Adipose tissue (tissue), 3 donors: ENCODE measurements at regions not wholly inside any gene's neighbourhood (a gene's known extent, or its start where the extent isn't known, plus 50 kb on each side); places are given as distances from the start of the nearest gene placed in this dataset.
"Not testable (repeated sequence)": the region's sequence is repeated elsewhere in the genome, so short reads cannot be mapped to it uniquely, and the experiment has no call there.

Experiments used
- H3K27ac ChIP-seq: one replicate; pipeline ENCODE4 v1.5.1; 2013; ENCODE audit warnings: low read depth, low read length
- WGBS, 3 donors: extraction: QIAGEN DNeasy Blood & Tissue Kit; methylation state at CpG; one replicate each; pipeline ENCODE4 v1.1.7; 2013; 5-methylcytosine and 5-hydroxymethylcytosine counted together
- donor health status: healthy with polysubstance abuse.
- donor health status: Bipolar disorder and iron deficiency.
- donor health status: healthy.

DNA sequence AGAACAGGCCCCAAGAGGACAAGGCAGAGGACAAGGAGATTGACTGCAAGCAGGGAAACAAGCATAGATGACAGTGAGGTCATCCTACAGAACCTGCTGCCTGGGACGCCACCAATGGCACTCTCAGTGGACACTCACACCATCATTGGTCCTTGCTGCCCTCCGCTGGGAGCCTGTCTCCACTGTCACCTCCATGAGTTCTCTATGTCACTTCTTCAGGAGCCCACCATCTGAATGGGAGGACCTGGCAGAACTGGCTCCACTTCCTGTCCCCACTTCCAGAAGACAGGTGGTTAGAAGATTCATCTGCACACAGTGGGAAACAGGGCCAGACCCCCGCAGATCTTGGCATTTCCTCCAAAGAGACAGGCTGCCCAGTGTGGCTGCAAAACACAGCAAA lies 188.9 kb downstream of the HSD17B3 start:
- no peak overlapping the region for H3K27ac ChIP-seq
- WGBS, 3 donors = 78 to 89% (median 87%) methylated on average over 3 of the region's 3 CpGs

- H3K27ac ChIP-seq = no peak overlapping the region
- 69 to 82% (median 70%) methylated on average over 6 of the region's 6 CpGs for WGBS, 3 donors
Measured at GRCh38 chr9:96109680-96110351, 192.2 kb downstream of the HSD17B3 start.

DNA sequence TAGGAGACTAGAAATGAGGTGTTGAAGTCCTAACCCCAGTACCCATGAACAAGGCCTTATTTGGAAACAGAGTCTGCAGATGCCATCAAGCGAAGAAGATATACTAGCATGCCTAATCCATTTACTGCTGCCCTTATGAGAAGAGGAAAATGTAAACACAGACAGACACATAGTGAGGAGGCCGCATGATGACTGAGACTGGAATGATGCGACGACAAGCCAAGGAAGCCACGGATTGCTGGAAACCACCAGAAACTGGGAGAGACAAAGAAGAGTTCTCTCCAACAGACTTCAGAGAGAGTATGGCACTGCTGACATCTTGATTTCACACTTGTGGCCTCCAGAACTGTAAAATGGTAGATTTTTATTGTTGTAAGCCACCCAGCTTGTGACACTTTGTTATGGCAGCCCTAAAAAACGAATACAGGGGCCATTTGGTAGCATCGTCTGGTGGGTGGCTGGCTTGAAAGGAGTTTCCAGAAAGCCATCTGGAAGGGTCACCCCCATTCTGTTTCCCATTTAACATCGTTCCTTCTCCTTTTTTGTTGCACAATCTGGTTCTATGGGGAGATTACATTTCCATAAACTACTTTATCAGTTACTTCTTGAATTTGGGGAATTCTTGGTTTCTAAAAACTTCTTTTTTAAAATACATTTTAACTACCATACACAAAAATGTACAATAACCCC lies 193.1 kb downstream of the HSD17B3 start:
- no peak overlapping the region for H3K27ac ChIP-seq
- 81 to 88% (median 86%) methylated on average over 8 of the region's 8 CpGs for WGBS, 3 donors

- no peak overlapping the region for H3K27ac ChIP-seq
- WGBS, 3 donors = 58 to 76% (median 76%) methylated on average over 2 of the region's 2 CpGs
Measured at GRCh38 chr9:96107436-96107835, 194.5 kb downstream of the HSD17B3 start.

GRCh38 chr9:96100385-96101300 lies 201.3 kb downstream of the HSD17B3 start:
- H3K27ac ChIP-seq = no peak overlapping the region
- WGBS, 3 donors = 49 to 60% (median 52%) methylated on average over 12 of the region's 12 CpGs

- H3K27ac ChIP-seq = not testable (repeated sequence)
- 76 to 80% (median 78%) methylated on average over 2 of the region's 2 CpGs for WGBS, 3 donors
Measured at GRCh38 chr9:96090630-96091029, 211.3 kb downstream of the HSD17B3 start.

DNA sequence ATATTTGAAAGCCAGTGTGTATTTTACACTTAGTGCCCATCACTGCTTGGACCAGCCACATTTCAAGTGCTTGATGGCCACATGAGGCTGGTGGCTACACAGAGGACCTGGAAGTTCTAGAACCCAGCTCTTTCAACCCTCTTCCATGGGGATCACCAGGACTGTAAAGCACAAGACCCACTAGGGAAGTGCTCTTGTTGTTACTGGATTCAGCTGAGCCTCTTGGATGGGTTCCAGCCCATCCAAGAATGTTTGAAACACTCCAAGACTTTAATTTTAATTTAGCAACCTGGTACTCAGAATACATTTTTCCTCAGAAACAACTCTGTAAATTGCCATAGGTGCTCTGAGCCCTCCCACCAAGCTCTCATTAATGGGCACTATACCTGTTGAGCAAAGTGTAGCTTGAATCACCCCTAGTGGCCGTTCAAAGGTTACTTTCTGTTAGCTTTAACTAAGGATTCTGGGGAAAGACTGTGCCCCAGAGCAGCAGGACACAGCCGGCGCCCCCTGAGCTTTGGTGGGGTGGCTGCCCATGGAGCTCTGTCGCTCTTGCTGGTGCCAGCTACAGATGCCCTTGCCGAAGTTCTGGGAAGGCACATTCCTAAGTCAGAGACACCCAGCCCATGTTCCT lies 212.4 kb downstream of the HSD17B3 start:
- H3K27ac ChIP-seq = no peak overlapping the region
- WGBS, 3 donors = 80 to 89% (median 83%) methylated on average over 5 of the region's 5 CpGs

DNA sequence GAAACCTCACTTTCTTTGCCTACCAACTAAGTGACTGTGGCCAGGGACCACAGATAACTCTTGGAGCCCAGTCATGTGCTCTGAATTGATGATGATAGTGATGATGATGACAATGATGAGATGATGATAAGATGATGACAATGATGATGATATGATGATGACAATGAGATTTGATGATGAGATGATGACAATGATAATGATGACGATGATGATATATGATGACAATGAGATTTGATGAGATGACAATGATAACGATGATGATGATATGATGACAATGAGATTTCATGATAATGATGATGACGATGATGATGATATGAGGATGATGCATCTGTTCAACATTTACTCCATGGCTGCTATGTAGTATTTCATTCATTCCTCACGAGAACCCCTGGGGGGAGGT lies 213.0 kb downstream of the ERCC6L2 start:
- 86 to 99% (median 89%) methylated on average over 4 of the region's 4 CpGs for WGBS, 3 donors
- H3K27ac ChIP-seq = no peak overlapping the region

- H3K27ac ChIP-seq = no peak overlapping the region
- WGBS, 3 donors = 16 to 38% (median 35%) methylated on average over 10 of the region's 10 CpGs
Measured at GRCh38 chr9:96087669-96088299, 212.3 kb downstream of the ERCC6L2 start.

GRCh38 chr9:96086936-96087571 lies 211.6 kb downstream of the ERCC6L2 start:
- no peak overlapping the region for H3K27ac ChIP-seq
- 44 to 68% (median 64%) methylated on average over 16 of the region's 16 CpGs for WGBS, 3 donors

GRCh38 chr9:96085491-96086143 lies 210.1 kb downstream of the ERCC6L2 start:
- 77 to 91% (median 89%) methylated on average over 17 of the region's 17 CpGs for WGBS, 3 donors

GRCh38 chr9:96084331-96084734 lies 208.8 kb downstream of the ERCC6L2 start:
- WGBS, 3 donors = 69 to 90% (median 75%) methylated on average over 4 of the region's 4 CpGs
- H3K27ac ChIP-seq = no peak overlapping the region

More at GRCh38 chr9:96085491-96086143, 210.1 kb downstream of the ERCC6L2 start:
- no peak overlapping the region for H3K27ac ChIP-seq

DNA sequence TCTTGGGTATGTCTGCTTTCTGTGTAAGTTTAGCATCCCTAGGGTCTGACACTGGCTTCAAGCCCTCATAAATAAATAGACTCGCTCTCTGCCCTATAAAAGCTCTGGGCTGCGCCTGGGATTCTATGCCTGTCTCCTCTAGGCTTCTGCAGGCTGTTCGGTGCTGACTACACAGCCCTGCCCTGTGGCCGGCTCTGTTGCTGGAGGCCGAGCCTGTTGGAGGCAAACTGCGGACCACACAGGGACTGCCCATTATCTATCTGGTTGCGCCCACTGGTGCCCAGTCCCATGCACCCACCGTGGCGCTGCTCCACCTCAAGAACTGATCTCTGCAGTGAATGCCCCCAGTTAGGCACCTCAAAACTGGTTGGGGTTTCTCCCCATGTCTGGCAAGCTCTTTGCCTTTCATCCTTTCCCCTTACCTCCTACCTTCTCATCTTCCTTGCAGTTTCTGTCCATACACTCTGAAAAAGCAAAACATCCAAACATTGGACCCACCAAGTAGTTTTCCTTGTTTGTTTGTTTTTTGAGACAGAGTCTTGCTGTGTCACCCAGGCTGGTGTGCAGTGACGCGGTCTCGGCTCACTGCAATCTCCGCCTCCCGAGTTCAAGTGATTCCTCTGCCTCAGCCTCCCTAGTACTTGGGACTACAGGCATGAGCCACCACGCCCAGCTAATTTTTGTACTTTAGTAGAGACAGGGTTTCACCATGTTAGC lies 207.2 kb downstream of the ERCC6L2 start:
- 88 to 96% (median 92%) methylated on average over 15 of the region's 15 CpGs for WGBS, 3 donors
- H3K27ac ChIP-seq = no peak overlapping the region

DNA sequence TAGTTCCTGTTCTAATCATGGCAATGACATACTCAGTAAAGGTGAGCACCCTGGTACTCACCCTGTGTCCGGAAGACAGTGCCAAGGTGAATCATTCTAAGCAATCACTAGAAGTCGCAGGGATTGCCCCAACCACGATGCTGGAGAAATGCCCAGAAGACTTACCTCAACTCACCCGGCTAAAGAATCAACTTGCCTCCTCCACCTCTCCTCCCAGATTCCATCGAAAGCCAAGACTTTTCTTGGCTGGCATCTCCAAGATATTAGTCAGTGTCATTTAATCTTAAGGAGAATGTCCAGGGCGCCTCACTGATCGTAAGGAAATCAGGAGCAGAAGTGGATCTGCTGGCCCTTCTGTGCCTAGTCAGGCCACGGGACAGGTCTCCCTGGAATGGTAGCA lies 204.9 kb downstream of the ERCC6L2 start:
- H3K27ac ChIP-seq = no peak overlapping the region
- WGBS, 3 donors = 64 to 80% (median 66%) methylated on average over 8 of the region's 8 CpGs

- 66 to 82% (median 68%) methylated on average over 6 of the region's 6 CpGs for WGBS, 3 donors
- H3K27ac ChIP-seq = no peak overlapping the region
Measured at GRCh38 chr9:96079779-96080178, 204.3 kb downstream of the ERCC6L2 start.

GRCh38 chr9:96078897-96079490 lies 203.5 kb downstream of the ERCC6L2 start:
- no peak overlapping the region for H3K27ac ChIP-seq
- WGBS, 3 donors = 56 to 74% (median 65%) methylated on average over 4 of the region's 4 CpGs
